Posterior cingulate gyrus (tissue), 11 donors: ENCODE measurements at regions not wholly inside any gene's neighbourhood (a gene's known extent, or its start where the extent isn't known, plus 50 kb on each side); places are given as distances from the start of the nearest gene placed in this dataset.
"Not testable (repeated sequence)": the region's sequence is repeated elsewhere in the genome, so short reads cannot be mapped to it uniquely, and the experiment has no call there.

Source experiments
- DNase-seq, 10 donors: peaks; one replicate each; pipeline versions ENCODE4 v3.0.0 to v3.0.0-alpha.2; 2020 to 2021; ENCODE audit warnings: mixed read lengths in 3 of 10
- intact Hi-C: fragments of 100-400 bp; cut with DNase I; formaldehyde crosslinking; loops from one replicate; pipeline ENCODE4 v1.15.1; 2023

- intact Hi-C loops = no loop called here
- DNase-seq = no peak
Measured at GRCh38 chr20:29409833-29410805, 1847.3 kb upstream of the DEFB115 start.

- intact Hi-C loops = no loop called here
- peak in 3 of 10 donors; percentile 69 to 82 (median 79) for DNase-seq
Measured at GRCh38 chr20:29410806-29411457, 1846.5 kb upstream of the DEFB115 start.

GRCh38 chr20:29411458-29411820, 1846.0 kb upstream of the DEFB115 start:
- DNase-seq = peak in 1 of 10 donors; percentile 73
- intact Hi-C loops = not testable (repeated sequence)

GRCh38 chr20:29419378-29419777, 1838.1 kb upstream of the DEFB115 start:
- intact Hi-C loops = no loop called here

GRCh38 chr20:29427201-29428060, 1830.0 kb upstream of the DEFB115 start:
- intact Hi-C loops = no loop called here
- no peak for DNase-seq

More at GRCh38 chr20:29419378-29419777, 1838.1 kb upstream of the DEFB115 start:
- DNase-seq = no peak

- DNase-seq = peak in 1 of 10 donors; percentile 55
- intact Hi-C loops = no loop called here
Measured at GRCh38 chr20:29430531-29430930, 1826.9 kb upstream of the DEFB115 start.

GRCh38 chr20:29440721-29441120, 1816.7 kb upstream of the DEFB115 start:
- intact Hi-C loops = not testable (repeated sequence)

GRCh38 chr20:29443206-29443781, 1814.2 kb upstream of the DEFB115 start:
- intact Hi-C loops, DNase-seq: not testable (repeated sequence)

More at GRCh38 chr20:29440721-29441120, 1816.7 kb upstream of the DEFB115 start:
- not testable (repeated sequence) for DNase-seq

- intact Hi-C loops = no loop called here
- DNase-seq = no peak
Measured at GRCh38 chr20:29443819-29444218, 1813.6 kb upstream of the DEFB115 start.

GRCh38 chr20:29445050-29445907, 1812.2 kb upstream of the DEFB115 start:
- intact Hi-C loops = not testable (repeated sequence)
- DNase-seq = peak in 7 of 10 donors; percentile 24 to 88 (median 46)

GRCh38 chr20:29447517-29448484, 1809.7 kb upstream of the DEFB115 start:
- DNase-seq = peak in 2 of 10 donors; percentile 63 to 67
- intact Hi-C loops = not testable (repeated sequence)

- intact Hi-C loops = no loop called here
- no peak for DNase-seq
Measured at GRCh38 chr20:29448806-29449470, 1808.5 kb upstream of the DEFB115 start.

- DNase-seq = no peak
- intact Hi-C loops = no loop called here
Measured at GRCh38 chr20:29452186-29452585, 1805.3 kb upstream of the DEFB115 start.

GRCh38 chr20:29456987-29457693, 1800.3 kb upstream of the DEFB115 start:
- DNase-seq, intact Hi-C loops: not testable (repeated sequence)

- DNase-seq = no peak
- intact Hi-C loops = no loop called here
Measured at GRCh38 chr20:29472606-29473005, 1784.9 kb upstream of the DEFB115 start.

GRCh38 chr20:29492840-29493239, 1764.6 kb upstream of the DEFB115 start:
- DNase-seq, intact Hi-C loops: not testable (repeated sequence)

GRCh38 chr20:29496767-29497166, 1760.7 kb upstream of the DEFB115 start:
- peak in 2 of 10 donors; percentile 59 to 80 for DNase-seq
- intact Hi-C loops = not testable (repeated sequence)
